ENCODE measurements at regions not wholly inside any gene's neighbourhood (a gene's known extent, or its start where the extent isn't known, plus 50 kb on each side); places are given as distances from the start of the nearest gene placed in this dataset.
"Not testable (repeated sequence)": the region's sequence is repeated elsewhere in the genome, so short reads cannot be mapped to it uniquely, and the experiment has no call there.

DNA sequence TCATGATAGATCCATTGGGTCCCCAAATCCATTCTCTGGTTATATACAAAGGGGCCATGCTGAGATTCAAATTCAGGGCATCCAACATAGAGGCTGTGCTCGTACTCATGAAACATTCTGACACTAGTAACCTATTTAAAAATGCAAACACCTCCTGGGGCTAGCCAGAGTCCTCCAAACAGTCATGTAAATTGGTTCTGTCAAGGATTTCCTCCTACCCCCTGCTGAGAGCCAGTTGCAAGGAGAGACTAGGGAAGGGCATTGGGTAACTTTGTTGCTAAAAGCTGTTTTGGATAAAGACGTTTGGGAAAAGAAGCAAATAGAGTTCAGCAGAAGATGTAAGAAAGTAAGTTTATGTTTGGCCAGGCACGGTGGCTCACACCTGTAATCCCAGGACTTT is 81.6 kb upstream of the FRG2C start:
- TF ChIP-seq, protein P1, sequence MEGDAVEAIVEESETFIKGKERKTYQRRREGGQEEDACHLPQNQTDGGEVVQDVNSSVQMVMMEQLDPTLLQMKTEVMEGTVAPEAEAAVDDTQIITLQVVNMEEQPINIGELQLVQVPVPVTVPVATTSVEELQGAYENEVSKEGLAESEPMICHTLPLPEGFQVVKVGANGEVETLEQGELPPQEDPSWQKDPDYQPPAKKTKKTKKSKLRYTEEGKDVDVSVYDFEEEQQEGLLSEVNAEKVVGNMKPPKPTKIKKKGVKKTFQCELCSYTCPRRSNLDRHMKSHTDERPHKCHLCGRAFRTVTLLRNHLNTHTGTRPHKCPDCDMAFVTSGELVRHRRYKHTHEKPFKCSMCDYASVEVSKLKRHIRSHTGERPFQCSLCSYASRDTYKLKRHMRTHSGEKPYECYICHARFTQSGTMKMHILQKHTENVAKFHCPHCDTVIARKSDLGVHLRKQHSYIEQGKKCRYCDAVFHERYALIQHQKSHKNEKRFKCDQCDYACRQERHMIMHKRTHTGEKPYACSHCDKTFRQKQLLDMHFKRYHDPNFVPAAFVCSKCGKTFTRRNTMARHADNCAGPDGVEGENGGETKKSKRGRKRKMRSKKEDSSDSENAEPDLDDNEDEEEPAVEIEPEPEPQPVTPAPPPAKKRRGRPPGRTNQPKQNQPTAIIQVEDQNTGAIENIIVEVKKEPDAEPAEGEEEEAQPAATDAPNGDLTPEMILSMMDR (IDR thresholded peaks at IDR 0.05) = not testable (repeated sequence)
- not testable (repeated sequence) for TF ChIP-seq POLR2A (IDR thresholded peaks at IDR 0.05)
